ENCODE measurements at regions not wholly inside any gene's neighbourhood (a gene's known extent, or its start where the extent isn't known, plus 50 kb on each side); places are given as distances from the start of the nearest gene placed in this dataset.

- H3K4me3 ChIP-seq (ENCODE audit: low read depth, low read length), result no peak overlapping the region
- no peak for TF ChIP-seq CTCF (IDR thresholded peaks at IDR 0.05; ENCODE audit: low read depth, low read length)
Observed at GRCh38 chr11:134557571-134558257, 145.7 kb upstream of the B3GAT1 start.

GRCh38 chr11:134556186-134556585 lies 144.1 kb upstream of the B3GAT1 start:
- H3K4me3 ChIP-seq (ENCODE audit: low read depth, low read length), result no peak overlapping the region
- no peak for TF ChIP-seq CTCF (IDR thresholded peaks at IDR 0.05; ENCODE audit: low read depth, low read length)

DNA sequence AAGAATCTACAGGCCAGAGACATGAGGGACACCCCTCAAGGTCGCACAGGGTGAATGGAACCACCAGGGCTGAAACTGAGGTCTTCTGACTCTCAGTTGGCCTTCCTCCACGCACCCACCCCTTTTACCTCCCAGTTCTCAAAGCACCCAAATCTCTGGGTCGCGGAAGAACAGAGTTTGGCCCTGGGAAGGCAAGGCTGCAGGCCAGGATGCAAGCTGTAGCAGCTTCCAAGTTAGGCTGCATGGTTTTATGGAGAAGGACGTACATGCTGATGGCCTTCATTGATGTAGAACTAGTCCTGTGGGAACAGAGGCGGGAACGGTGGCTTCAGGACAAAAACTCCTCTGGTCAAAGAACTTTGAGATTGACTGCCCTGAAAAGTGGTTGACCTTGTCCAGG lies 143.5 kb upstream of the B3GAT1 start:
- no peak for TF ChIP-seq CTCF (IDR thresholded peaks at IDR 0.05; ENCODE audit: low read depth, low read length)
- H3K4me3 ChIP-seq (ENCODE audit: low read depth, low read length), result no peak overlapping the region

- H3K4me3 ChIP-seq (ENCODE audit: low read depth, low read length), result no peak overlapping the region
- no peak for TF ChIP-seq CTCF (IDR thresholded peaks at IDR 0.05; ENCODE audit: low read depth, low read length)
Observed at GRCh38 chr11:134554861-134555260, 142.8 kb upstream of the B3GAT1 start.

GRCh38 chr11:134554106-134554505 lies 142.1 kb upstream of the B3GAT1 start:
- no peak for TF ChIP-seq CTCF (IDR thresholded peaks at IDR 0.05; ENCODE audit: low read depth, low read length)
- no peak overlapping the region for H3K4me3 ChIP-seq (ENCODE audit: low read depth, low read length)

DNA sequence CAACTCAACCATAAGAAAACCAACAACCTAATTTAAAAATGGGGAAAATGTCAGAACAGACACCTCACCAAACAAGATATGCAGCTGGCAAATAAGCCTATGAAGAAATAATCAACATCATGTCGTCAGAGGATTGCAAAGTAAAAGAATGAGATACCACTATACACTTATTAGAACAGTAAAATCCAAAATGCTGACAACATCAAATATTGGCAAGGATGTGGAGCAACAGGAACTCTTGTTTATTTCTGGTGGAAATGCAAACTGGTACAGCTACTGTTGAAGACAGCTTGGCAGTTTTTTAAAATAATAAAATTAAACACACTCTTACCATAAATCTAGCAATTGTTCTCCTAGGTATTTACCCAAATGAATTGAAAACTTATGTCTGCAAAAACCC lies 140.7 kb upstream of the B3GAT1 start:
- TF ChIP-seq CTCF (IDR thresholded peaks at IDR 0.05; ENCODE audit: low read depth, low read length), result no peak
- no peak overlapping the region for H3K4me3 ChIP-seq (ENCODE audit: low read depth, low read length)

GRCh38 chr11:134545521-134545920 lies 133.5 kb upstream of the B3GAT1 start:
- no peak overlapping the region for H3K4me3 ChIP-seq (ENCODE audit: low read depth, low read length)
- TF ChIP-seq CTCF (IDR thresholded peaks at IDR 0.05; ENCODE audit: low read depth, low read length), result no peak
